Sigmoid colon (tissue), 6 donors: ENCODE measurements at regions not wholly inside any gene's neighbourhood (a gene's known extent, or its start where the extent isn't known, plus 50 kb on each side); places are given as distances from the start of the nearest gene placed in this dataset.

Experiments used
- DNase-seq: peaks from one replicate; pipeline ENCODE4 v3.0.0-alpha.2; 2019
- H3K27ac ChIP-seq, 4 donors: fragments of 200-600 bp; sonication (generic); one replicate each; pipeline ENCODE4 v1.5.1; 2016 to 2019; ENCODE audit warnings: mild to moderate bottlenecking in 1 of 4
- H3K27me3 ChIP-seq, 3 donors: fragments of 200-600 bp; sonication (generic); one replicate each; pipeline ENCODE4 v1.5.1; 2019; ENCODE audit warnings: mild to moderate bottlenecking in 1 of 3
- H3K36me3 ChIP-seq, 4 donors: fragments of 200-600 bp; sonication (generic); one replicate each; pipeline ENCODE4 v1.5.1; 2016 to 2019
- H3K4me1 ChIP-seq, 4 donors: fragments of 200-600 bp; sonication (generic); one replicate each; pipeline ENCODE4 v1.5.1; 2017 to 2019
- H3K4me3 ChIP-seq, 4 donors: fragments of 200-600 bp; sonication (generic); one replicate each; pipeline ENCODE4 v1.5.1; 2017 to 2019; ENCODE audit warnings: mild to moderate bottlenecking in 2 of 4, moderate library complexity in 1 of 4
- H3K9me3 ChIP-seq, 4 donors: fragments of 200-600 bp in 3 of 4; sonication (generic) in 3 of 4; one replicate each; pipeline versions ENCODE4 v1.5.1 to v1.6.1; 2013 to 2019
- CTCF ChIP-seq, 4 experiments: fragments of 450-650 bp in 3 of 4; fragments of 200-600 bp in 1 of 4; IDR thresholded peaks; one replicate each; pipeline ENCODE4 v1.5.1; 2016 to 2019; ENCODE audit warnings: antibody characterized with exemption in 4 of 4, mild to moderate bottlenecking in 3 of 4, moderate library complexity in 2 of 4
- EP300 ChIP-seq, 4 donors: sonication (generic); formaldehyde crosslinking; IDR thresholded peaks; one replicate each; pipeline ENCODE4 v1.6.1; 2017; ENCODE audit warnings: antibody characterized with exemption in 4 of 4
- POLR2A ChIP-seq, 2 donors: fragments of 450-650 bp; IDR thresholded peaks; one replicate each; pipeline ENCODE4 v1.6.1; 2016; ENCODE audit warnings: antibody characterized with exemption in 2 of 2, mild to moderate bottlenecking in 2 of 2, moderate library complexity in 2 of 2
- POLR2AphosphoS5 ChIP-seq, 4 donors: sonication (generic); formaldehyde crosslinking; IDR thresholded peaks; one replicate each; pipeline ENCODE4 v1.6.1; 2017; ENCODE audit warnings: antibody characterized with exemption in 4 of 4
- WGBS, 2 donors: extraction: QIAGEN DNeasy Blood & Tissue Kit; methylation state at CpG; one replicate each; pipeline ENCODE4 v1.1.7; 2013; 5-methylcytosine and 5-hydroxymethylcytosine counted together
- intact Hi-C: fragments of 100-400 bp; cut with DNase I; formaldehyde crosslinking; loops from one replicate; pipeline ENCODE4 v1.15.1; 2023
- donor health status: healthy with polysubstance abuse.
- donor health status: healthy.

GRCh38 chr10:131692176-131692575, 208.6 kb upstream of the PPP2R2D start:
- Histone ChIP-seq H3K36me3 (no peaks in the 10 kb centered on the region), H3K4me1 (no peaks in the 10 kb centered on the region), H3K27ac (no peak overlapping the region), H3K4me3 (no peak overlapping the region), H3K27me3 (peaks cover 0 to 4% (median 0%) of the 10 kb centered on the region in 3 donors), H3K9me3 (no peaks in the 10 kb centered on the region)
- intact Hi-C loops = no loop called here
- no peak for DNase-seq
- WGBS, 2 donors = 77 to 82% methylated on average over 12 of the region's 12 CpGs
- no peak for TF ChIP-seq EP300 (IDR thresholded peaks at IDR 0.05)
- TF ChIP-seq CTCF (IDR thresholded peaks at IDR 0.05) = no peak
- TF ChIP-seq POLR2A (IDR thresholded peaks at IDR 0.05) = no peak
- no peak for TF ChIP-seq POLR2AphosphoS5 (IDR thresholded peaks at IDR 0.05)

- no peak overlapping the region for H3K27ac ChIP-seq
- no peak for TF ChIP-seq CTCF (IDR thresholded peaks at IDR 0.05)
- TF ChIP-seq POLR2AphosphoS5 (IDR thresholded peaks at IDR 0.05) = no peak
- no peak for TF ChIP-seq EP300 (IDR thresholded peaks at IDR 0.05)
- no peak for TF ChIP-seq POLR2A (IDR thresholded peaks at IDR 0.05)
- no peak for DNase-seq
- intact Hi-C loops = no loop called here
- H3K27me3 ChIP-seq = peaks cover 0 to 4% (median 0%) of the 10 kb centered on the region in 3 donors
- H3K9me3 ChIP-seq = no peaks in the 10 kb centered on the region
- no peaks in the 10 kb centered on the region for H3K36me3 ChIP-seq
- WGBS, 2 donors = 60 to 66% methylated on average over 11 of the region's 11 CpGs
- no peaks in the 10 kb centered on the region for H3K4me1 ChIP-seq
- H3K4me3 ChIP-seq = no peak overlapping the region
These were observed 208.0 kb upstream of the PPP2R2D start for GRCh38 chr10:131692686-131693334.

DNA sequence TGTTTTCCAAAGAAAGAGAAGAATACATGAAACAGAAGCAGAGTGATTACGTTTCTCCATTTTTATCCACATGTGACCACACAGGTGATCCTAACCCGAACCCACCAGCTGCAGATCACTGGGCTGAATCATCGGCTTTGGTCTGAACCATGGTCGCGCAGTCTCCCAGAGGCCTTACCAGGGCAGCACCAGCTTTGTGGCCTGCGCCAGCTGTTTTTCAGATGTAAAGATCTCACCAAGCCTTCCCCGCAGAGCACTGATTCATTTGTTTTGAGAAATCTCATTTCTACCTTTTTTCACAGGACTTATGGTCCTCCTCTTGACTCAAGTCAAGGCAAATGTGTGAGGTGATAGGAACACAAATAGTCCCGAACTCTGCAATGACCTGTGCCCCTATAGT, 207.0 kb upstream of the PPP2R2D start:
- no peak for DNase-seq
- TF ChIP-seq POLR2AphosphoS5 (IDR thresholded peaks at IDR 0.05) = no peak
- H3K36me3 ChIP-seq = no peaks in the 10 kb centered on the region
- no peak overlapping the region for H3K27ac ChIP-seq
- H3K4me1 ChIP-seq = no peaks in the 10 kb centered on the region
- intact Hi-C loops = no loop called here
- peaks cover 0 to 4% (median 0%) of the 10 kb centered on the region in 3 donors for H3K27me3 ChIP-seq
- 89% methylated on average over 8 of the region's 8 CpGs for WGBS, 2 donors
- H3K9me3 ChIP-seq = no peaks in the 10 kb centered on the region
- H3K4me3 ChIP-seq = no peak overlapping the region

DNA sequence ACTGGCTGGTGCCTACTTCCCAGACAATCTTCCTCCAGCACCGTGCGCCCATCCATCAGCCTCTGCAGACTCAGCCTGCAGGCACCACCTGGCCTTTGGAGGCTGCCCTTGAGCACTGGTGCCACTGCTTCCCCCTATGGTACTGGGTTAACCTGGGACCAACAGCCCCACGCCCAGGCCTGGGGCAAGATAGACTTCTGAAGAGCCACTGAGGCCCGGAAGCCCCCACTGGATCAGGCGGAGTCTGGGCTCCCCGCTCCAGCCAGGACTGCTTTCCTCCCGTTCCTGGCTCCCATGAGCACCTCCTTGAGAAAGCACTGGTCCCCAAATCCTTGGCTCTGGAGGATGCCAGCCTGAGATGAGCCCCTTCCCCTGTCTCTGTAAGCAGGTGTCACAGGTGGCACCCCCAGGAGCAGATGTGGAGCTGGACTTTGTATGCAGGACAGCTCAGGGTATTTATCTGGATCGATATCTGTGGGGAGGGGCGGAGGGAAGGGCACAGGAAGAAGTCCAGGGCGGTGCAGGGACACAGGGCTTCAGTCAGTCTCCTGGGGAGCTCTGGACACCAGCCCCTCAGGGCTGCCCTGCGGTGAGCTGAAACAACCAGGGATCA, 206.5 kb upstream of the PPP2R2D start:
- Histone ChIP-seq H3K27ac (no peak overlapping the region), H3K27me3 (peaks cover 0 to 4% (median 0%) of the 10 kb centered on the region in 3 donors), H3K4me3 (no peak overlapping the region), H3K36me3 (no peaks in the 10 kb centered on the region), H3K4me1 (no peaks in the 10 kb centered on the region), H3K9me3 (no peaks in the 10 kb centered on the region)
- no peak for DNase-seq
- TF ChIP-seq EP300 (IDR thresholded peaks at IDR 0.05) = no peak
- no peak for TF ChIP-seq POLR2AphosphoS5 (IDR thresholded peaks at IDR 0.05)
- 86% methylated on average over 11 of the region's 11 CpGs for whole genome bisulfite sequencing, 2 donors
- intact Hi-C loops = no loop called here

- no peaks in the 10 kb centered on the region for H3K36me3 ChIP-seq
- no peak overlapping the region for H3K27ac ChIP-seq
- H3K27me3 ChIP-seq = peaks cover 0 to 4% (median 0%) of the 10 kb centered on the region in 3 donors
- no peak for DNase-seq
- H3K4me1 ChIP-seq = no peaks in the 10 kb centered on the region
- no peak for TF ChIP-seq EP300 (IDR thresholded peaks at IDR 0.05)
- no peak for TF ChIP-seq CTCF (IDR thresholded peaks at IDR 0.05)
- no peak for TF ChIP-seq POLR2A (IDR thresholded peaks at IDR 0.05)
- TF ChIP-seq POLR2AphosphoS5 (IDR thresholded peaks at IDR 0.05) = no peak
- intact Hi-C loops = no loop called here
- no peak overlapping the region for H3K4me3 ChIP-seq
- WGBS, 2 donors = 87 to 88% methylated on average over 11 of the region's 11 CpGs
- H3K9me3 ChIP-seq = no peaks in the 10 kb centered on the region
These were observed 205.9 kb upstream of the PPP2R2D start for GRCh38 chr10:131694781-131695495.
